Skeletal muscle cell (primary cell): ENCODE measurements at regions not wholly inside any gene's neighbourhood (a gene's known extent, or its start where the extent isn't known, plus 50 kb on each side); places are given as distances from the start of the nearest gene placed in this dataset.
A peak's percentile ranks its signal among the peaks of the same experiment; 100 is the strongest.
"Not testable (repeated sequence)": the region's sequence is repeated elsewhere in the genome, so short reads cannot be mapped to it uniquely, and the experiment has no call there.

ENCODE experiments used
- DNase-seq: peaks from one replicate; pipeline ENCODE4 v3.0.0-alpha.2; 2010; ENCODE audit warnings: low read depth
- H3K4me3 ChIP-seq: 2 replicates; pipeline ENCODE4 v1.5.1; 2011; ENCODE audit warnings: low read depth, mild to moderate bottlenecking, control low read depth, low read length, moderate library complexity

- no peak for DNase-seq
- no peak overlapping the region for H3K4me3 ChIP-seq
Observed at GRCh38 chr5:53394808-53395207, 85.6 kb upstream of the FST start.

- H3K4me3 ChIP-seq = no peak overlapping the region
- DNase-seq = no peak
Observed at GRCh38 chr5:53397141-53397757, 83.2 kb upstream of the FST start.

DNA sequence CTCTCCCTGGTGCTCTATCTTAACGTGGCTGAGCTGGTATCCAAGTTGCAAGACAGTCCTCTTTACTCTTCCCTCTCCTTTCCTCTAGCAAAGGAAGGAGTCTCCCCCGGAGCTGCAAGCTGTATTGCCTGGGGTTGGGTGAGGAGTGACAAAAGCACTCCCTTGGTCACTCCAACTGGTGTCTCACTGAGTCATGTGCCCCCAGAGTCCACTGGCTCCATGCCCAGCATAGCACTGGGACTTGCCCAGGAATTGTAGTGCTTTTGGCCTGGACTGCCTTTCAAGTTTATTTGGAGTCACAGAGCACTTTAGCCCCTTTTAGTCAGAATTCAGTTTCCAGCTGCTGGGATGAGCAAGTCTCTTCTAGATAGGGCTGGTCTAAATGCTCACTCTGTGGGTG is 82.6 kb upstream of the FST start:
- no peak overlapping the region for H3K4me3 ChIP-seq
- no peak for DNase-seq

DNA sequence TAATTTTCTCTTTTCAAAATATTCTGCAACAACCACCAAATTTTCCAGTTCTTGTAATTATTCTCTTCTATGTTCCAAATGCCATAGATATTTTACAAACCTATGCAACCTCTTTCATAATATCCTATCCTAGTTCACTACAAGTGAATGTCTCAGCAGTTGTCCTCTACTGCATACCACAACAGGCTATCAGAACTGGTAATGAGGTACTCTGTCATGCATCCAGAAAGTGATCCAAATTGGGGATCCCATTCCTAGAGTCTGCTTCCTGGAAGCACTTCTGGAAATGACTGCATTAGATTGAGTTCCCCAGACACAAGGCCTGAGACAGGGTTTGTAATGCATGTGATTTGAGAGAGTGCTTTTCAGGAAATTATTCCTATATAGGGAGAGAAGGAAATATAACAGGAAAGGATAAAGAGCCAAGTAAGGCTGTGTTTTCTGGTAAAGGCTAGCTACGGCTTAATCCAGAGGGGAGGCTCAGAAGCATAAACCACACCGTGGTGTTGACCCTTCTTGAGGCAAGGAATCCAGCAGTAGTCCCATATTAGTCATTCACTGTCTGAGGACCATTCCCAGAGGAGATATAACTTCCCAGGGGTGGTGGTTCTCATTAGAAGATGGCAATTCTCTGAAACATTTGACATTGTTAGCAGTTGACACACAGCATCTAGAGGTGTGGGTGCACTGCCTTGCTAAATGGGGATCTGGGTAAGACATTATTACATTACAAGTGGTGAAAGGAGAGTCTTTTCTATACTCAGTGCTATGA is 80.3 kb upstream of the FST start:
- no peak overlapping the region for H3K4me3 ChIP-seq
- DNase-seq = peak; percentile 85

GRCh38 chr5:53403291-53403690 is 77.1 kb upstream of the FST start:
- H3K4me3 ChIP-seq = no peak overlapping the region
- no peak for DNase-seq

DNA sequence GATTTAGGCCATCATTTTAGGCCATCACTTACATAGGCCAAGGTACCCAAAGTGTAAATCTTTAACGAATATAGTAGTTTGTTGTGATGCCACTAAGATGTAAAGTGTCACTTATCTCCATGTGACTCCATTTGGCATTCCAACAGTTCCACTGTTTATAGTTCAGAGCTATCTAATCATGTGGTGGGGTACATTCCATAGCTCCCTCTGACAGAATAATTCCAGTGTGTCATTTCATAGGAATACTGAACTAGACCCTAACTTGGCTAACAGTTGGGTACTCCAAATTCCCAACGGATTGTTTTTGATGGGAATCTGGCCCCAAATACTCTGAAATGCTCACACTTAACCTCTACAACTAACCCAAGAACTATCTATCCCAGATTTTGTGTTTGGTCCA is 76.7 kb upstream of the FST start:
- DNase-seq = no peak
- no peak overlapping the region for H3K4me3 ChIP-seq

- no peak overlapping the region for H3K4me3 ChIP-seq
- DNase-seq = no peak
Observed at GRCh38 chr5:53405396-53405795, 75.0 kb upstream of the FST start.

DNA sequence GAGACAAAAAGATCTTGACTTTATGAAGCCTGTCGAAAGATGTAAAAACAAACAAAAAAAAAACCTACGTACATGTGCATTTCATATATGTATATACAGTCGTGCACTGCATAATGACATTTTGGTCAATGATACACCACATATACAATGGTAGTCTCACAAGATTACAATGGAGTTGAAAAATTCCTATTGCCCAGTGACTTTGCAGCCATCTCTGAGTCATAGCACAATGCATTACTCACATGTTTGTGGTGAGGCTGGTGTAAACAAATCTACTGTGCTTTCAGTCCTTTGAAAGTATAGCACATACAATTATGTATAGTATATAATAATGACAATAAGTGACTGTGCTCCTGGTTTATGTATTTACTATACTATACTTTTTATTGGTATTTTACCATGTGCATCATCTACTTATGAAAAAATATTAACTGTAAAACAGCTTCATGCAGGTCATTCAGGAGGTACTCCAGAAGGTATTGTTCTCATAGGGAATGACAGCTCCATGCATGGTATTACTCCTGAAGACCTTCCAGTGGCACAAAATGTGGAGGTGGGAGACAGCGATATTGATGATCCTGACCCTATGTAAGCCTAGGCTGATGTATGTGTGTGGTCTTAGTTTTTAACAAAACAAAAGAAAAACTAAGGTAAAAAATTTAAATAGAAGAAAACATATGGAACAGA is 73.7 kb upstream of the FST start:
- DNase-seq = peak; percentile 77
- no peak overlapping the region for H3K4me3 ChIP-seq

- DNase-seq = no peak
- no peak overlapping the region for H3K4me3 ChIP-seq
Observed at GRCh38 chr5:53407373-53407772, 73.1 kb upstream of the FST start.

DNA sequence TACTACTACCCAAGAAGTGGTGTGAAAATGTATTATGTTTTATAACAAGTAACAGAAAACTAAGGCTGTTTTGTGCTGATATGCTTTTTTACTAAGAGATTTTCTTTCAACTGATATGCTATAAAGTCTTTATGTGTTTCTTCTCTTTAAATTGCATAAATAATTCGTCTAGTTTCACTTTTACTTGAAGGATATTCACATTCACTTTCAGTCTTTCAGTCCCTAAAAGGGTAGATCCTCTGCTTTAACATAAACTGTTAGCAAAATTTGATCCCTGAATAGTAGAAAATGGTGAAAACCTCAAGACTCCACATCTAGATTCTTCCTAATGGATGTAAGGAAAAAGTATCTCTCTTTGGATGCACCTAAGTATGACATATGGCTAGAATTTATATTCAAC is 69.0 kb upstream of the FST start:
- H3K4me3 ChIP-seq = no peak overlapping the region
- DNase-seq = no peak

- not testable (repeated sequence) for DNase-seq, H3K4me3 ChIP-seq
Observed at GRCh38 chr5:53412499-53412898, 67.9 kb upstream of the FST start.

DNA sequence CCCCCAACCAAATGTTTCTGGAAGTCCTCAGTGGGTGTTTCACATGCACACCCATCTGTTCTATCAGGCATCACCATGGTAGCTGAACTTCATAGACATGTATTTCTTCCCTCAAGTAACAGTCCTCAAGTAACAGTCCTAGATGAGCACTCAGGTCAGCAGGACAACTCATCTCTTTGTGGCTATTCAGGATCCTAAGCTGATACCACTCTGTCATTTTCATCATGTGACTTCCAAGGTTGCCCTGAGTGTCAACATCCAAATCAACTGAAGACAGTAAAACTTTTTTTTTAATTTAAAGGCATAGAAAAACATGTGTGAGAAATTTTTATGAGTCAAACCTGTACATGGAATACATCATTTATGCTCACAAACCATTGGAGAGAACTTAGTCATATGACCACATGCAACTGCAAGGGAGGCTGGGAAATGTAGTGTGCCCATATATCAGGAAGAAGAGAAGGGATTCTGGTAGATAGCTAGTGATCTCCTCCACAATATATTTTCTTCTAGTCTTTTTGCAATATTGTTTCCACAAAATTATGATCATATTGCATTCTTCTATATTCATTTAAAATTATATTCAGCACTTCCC is 64.2 kb upstream of the FST start:
- DNase-seq = no peak
- H3K4me3 ChIP-seq = no peak overlapping the region

- no peak overlapping the region for H3K4me3 ChIP-seq
- DNase-seq = no peak
Observed at GRCh38 chr5:53418409-53418808, 62.0 kb upstream of the FST start.

- peak; percentile 93 for DNase-seq
- H3K4me3 ChIP-seq = no peak overlapping the region
Observed at GRCh38 chr5:53418826-53419658, 61.4 kb upstream of the FST start.

- DNase-seq = peak; percentile 80
- no peak overlapping the region for H3K4me3 ChIP-seq
Observed at GRCh38 chr5:53422539-53422938, 57.9 kb upstream of the FST start.

- H3K4me3 ChIP-seq = no peak overlapping the region
- peak; percentile 78 for DNase-seq
Observed at GRCh38 chr5:53423724-53424123, 56.7 kb upstream of the FST start.

GRCh38 chr5:53424686-53425615 is 55.5 kb upstream of the FST start:
- no peak for DNase-seq
- H3K4me3 ChIP-seq = no peak overlapping the region

GRCh38 chr5:53425687-53426511 is 54.5 kb upstream of the FST start:
- no peak overlapping the region for H3K4me3 ChIP-seq
- no peak for DNase-seq
